Activated CD8-positive, alpha-beta T cell treated with anti-CD3 and anti-CD28 coated beads, Interleukin-2, amount 10 ng/mL, durations not matched to agents 7 days and 5 days (primary cell): ENCODE measurements at regions not wholly inside any gene's neighbourhood (a gene's known extent, or its start where the extent isn't known, plus 50 kb on each side); places are given as distances from the start of the nearest gene placed in this dataset.

Experiments
- ATAC-seq: fragments of 150-1000 bp; cut with Tn5 transposase; one replicate; pipeline ENCODE4 v1.10.0; 2021; ENCODE audit warnings: moderate library complexity
- CTCF ChIA-PET: fragments of 350-600 bp; sonication (Branson Sonifier 250); formaldehyde crosslinking; loops from one replicate; lab custom pipeline; 2021; ENCODE audit warnings: antibody characterized with exemption; lab: Charles Lee
- POLR2A ChIA-PET: fragments of 350-600 bp; sonication (Branson Sonifier 250); formaldehyde crosslinking; loops from one replicate; lab custom pipeline; 2021; ENCODE audit warnings: antibody characterized with exemption; lab: Charles Lee
- DNase-seq: peaks from one replicate; pipeline ENCODE4 v3.0.0-alpha.2; 2020
- H3K27ac Mint-ChIP-seq: one replicate; pipeline ENCODE4 v1.8.0; 2021; ENCODE audit warnings: mild to moderate bottlenecking, mixed read lengths
- H3K27me3 Mint-ChIP-seq: one replicate; pipeline ENCODE4 v1.8.0; 2021; ENCODE audit warnings: low read depth, mixed read lengths
- H3K36me3 Mint-ChIP-seq: one replicate; pipeline ENCODE4 v1.8.0; 2021; ENCODE audit warnings: low read depth, mixed read lengths
- H3K4me1 Mint-ChIP-seq: one replicate; pipeline ENCODE4 v1.8.0; 2021; ENCODE audit warnings: low read depth, mixed read lengths
- H3K4me3 Mint-ChIP-seq: one replicate; pipeline ENCODE4 v1.8.0; 2021; ENCODE audit warnings: mild to moderate bottlenecking, mixed read lengths
- H3K9me3 Mint-ChIP-seq: one replicate; pipeline ENCODE4 v1.8.0; 2022; ENCODE audit warnings: mixed read lengths; ENCODE audit not compliant: insufficient read depth

GRCh38 chrX:110962451-110962850 lies 133.5 kb upstream of the PAK3 start:
- H3K27ac Mint-ChIP-seq, result no peak overlapping the region
- DNase-seq (no peak), ATAC-seq (no peak)
- no peaks in the 10 kb centered on the region for H3K9me3 Mint-ChIP-seq
- no peaks in the 10 kb centered on the region for H3K27me3 Mint-ChIP-seq
- no peaks in the 10 kb centered on the region for H3K4me1 Mint-ChIP-seq
- POLR2A ChIA-PET, result no interaction called here
- CTCF ChIA-PET, result no interaction called here
- H3K4me3 Mint-ChIP-seq, result no peak overlapping the region
- H3K36me3 Mint-ChIP-seq, result no peaks in the 10 kb centered on the region

GRCh38 chrX:110955706-110956105 lies 140.3 kb upstream of the PAK3 start:
- no peaks in the 10 kb centered on the region for H3K27me3 Mint-ChIP-seq
- no peaks in the 10 kb centered on the region for H3K36me3 Mint-ChIP-seq
- no peaks in the 10 kb centered on the region for H3K9me3 Mint-ChIP-seq
- DNase-seq (no peak), ATAC-seq (no peak)
- ChIA-PET POLR2A (no interaction called here), CTCF (no interaction called here)
- H3K4me3 Mint-ChIP-seq, result no peak overlapping the region
- H3K27ac Mint-ChIP-seq, result no peak overlapping the region
- no peaks in the 10 kb centered on the region for H3K4me1 Mint-ChIP-seq

- H3K4me3 Mint-ChIP-seq, result no peak overlapping the region
- DNase-seq (no peak), ATAC-seq (no peak)
- no peaks in the 10 kb centered on the region for H3K27me3 Mint-ChIP-seq
- H3K36me3 Mint-ChIP-seq, result no peaks in the 10 kb centered on the region
- CTCF ChIA-PET, result no interaction called here
- no peaks in the 10 kb centered on the region for H3K4me1 Mint-ChIP-seq
- H3K27ac Mint-ChIP-seq, result no peak overlapping the region
- POLR2A ChIA-PET, result no interaction called here
- H3K9me3 Mint-ChIP-seq, result no peaks in the 10 kb centered on the region
Observed at GRCh38 chrX:110954428-110955100, 141.4 kb upstream of the PAK3 start.

GRCh38 chrX:110951472-110952269 lies 144.3 kb upstream of the PAK3 start:
- POLR2A ChIA-PET, result no interaction called here
- CTCF ChIA-PET, result no interaction called here
- no peak for ATAC-seq

GRCh38 chrX:110944751-110945675 lies 149.4 kb upstream of the CHRDL1 start:
- Mint-ChIP-seq H3K4me3 (no peak overlapping the region), H3K27ac (no peak overlapping the region), H3K36me3 (no peaks in the 10 kb centered on the region), H3K4me1 (no peaks in the 10 kb centered on the region), H3K9me3 (no peaks in the 10 kb centered on the region), H3K27me3 (peaks cover 17% of the 10 kb centered on the region)
- CTCF ChIA-PET, result no interaction called here
- POLR2A ChIA-PET, result no interaction called here
- no peak for ATAC-seq
- DNase-seq, result no peak

More at GRCh38 chrX:110951472-110952269, 144.3 kb upstream of the PAK3 start:
- Mint-ChIP-seq H3K4me3 (no peak overlapping the region), H3K27me3 (no peaks in the 10 kb centered on the region), H3K27ac (no peak overlapping the region), H3K4me1 (no peaks in the 10 kb centered on the region), H3K9me3 (no peaks in the 10 kb centered on the region), H3K36me3 (no peaks in the 10 kb centered on the region)
- no peak for DNase-seq

- POLR2A ChIA-PET, result no interaction called here
- H3K27me3 Mint-ChIP-seq, result peaks cover 17% of the 10 kb centered on the region
Observed at GRCh38 chrX:110944311-110944750, 148.7 kb upstream of the CHRDL1 start.

GRCh38 chrX:110941906-110942305 lies 146.3 kb upstream of the CHRDL1 start:
- Mint-ChIP-seq H3K4me1 (no peaks in the 10 kb centered on the region), H3K27me3 (peaks cover 17% of the 10 kb centered on the region), H3K4me3 (no peak overlapping the region), H3K9me3 (no peaks in the 10 kb centered on the region), H3K27ac (no peak overlapping the region), H3K36me3 (no peaks in the 10 kb centered on the region)
- no peak for ATAC-seq
- ChIA-PET POLR2A (no interaction called here), CTCF (no interaction called here)
- DNase-seq, result no peak

More at GRCh38 chrX:110944311-110944750, 148.7 kb upstream of the CHRDL1 start:
- CTCF ChIA-PET, result no interaction called here
- H3K27ac Mint-ChIP-seq, result no peak overlapping the region
- DNase-seq, result no peak
- no peaks in the 10 kb centered on the region for H3K4me1 Mint-ChIP-seq
- no peaks in the 10 kb centered on the region for H3K9me3 Mint-ChIP-seq
- no peak overlapping the region for H3K4me3 Mint-ChIP-seq
- no peaks in the 10 kb centered on the region for H3K36me3 Mint-ChIP-seq
- no peak for ATAC-seq

GRCh38 chrX:110938977-110939732 lies 143.5 kb upstream of the CHRDL1 start:
- Mint-ChIP-seq H3K27ac (no peak overlapping the region), H3K4me1 (no peaks in the 10 kb centered on the region), H3K27me3 (peaks cover 5% of the 10 kb centered on the region), H3K4me3 (no peak overlapping the region), H3K9me3 (no peaks in the 10 kb centered on the region), H3K36me3 (no peaks in the 10 kb centered on the region)
- DNase-seq (no peak), ATAC-seq (no peak)
- POLR2A ChIA-PET, result no interaction called here
- CTCF ChIA-PET, result no interaction called here

- H3K4me1 Mint-ChIP-seq, result no peaks in the 10 kb centered on the region
Observed at GRCh38 chrX:110924871-110925270, 129.3 kb upstream of the CHRDL1 start.

GRCh38 chrX:110920991-110921390 lies 125.4 kb upstream of the CHRDL1 start:
- Mint-ChIP-seq H3K9me3 (no peaks in the 10 kb centered on the region), H3K4me1 (no peaks in the 10 kb centered on the region), H3K4me3 (no peak overlapping the region), H3K27me3 (no peaks in the 10 kb centered on the region), H3K36me3 (no peaks in the 10 kb centered on the region), H3K27ac (no peak overlapping the region)
- ATAC-seq (no peak), DNase-seq (no peak)
- ChIA-PET CTCF (no interaction called here), POLR2A (no interaction called here)

More at GRCh38 chrX:110924871-110925270, 129.3 kb upstream of the CHRDL1 start:
- no peak for ATAC-seq
- CTCF ChIA-PET, result no interaction called here
- H3K27ac Mint-ChIP-seq, result no peak overlapping the region
- POLR2A ChIA-PET, result no interaction called here
- no peaks in the 10 kb centered on the region for H3K9me3 Mint-ChIP-seq
- H3K27me3 Mint-ChIP-seq, result no peaks in the 10 kb centered on the region
- DNase-seq, result no peak
- H3K36me3 Mint-ChIP-seq, result no peaks in the 10 kb centered on the region
- no peak overlapping the region for H3K4me3 Mint-ChIP-seq

GRCh38 chrX:110915570-110915969 lies 120.0 kb upstream of the CHRDL1 start:
- no peaks in the 10 kb centered on the region for H3K9me3 Mint-ChIP-seq
- no peak overlapping the region for H3K4me3 Mint-ChIP-seq
- H3K4me1 Mint-ChIP-seq, result no peaks in the 10 kb centered on the region
- ATAC-seq (no peak), DNase-seq (no peak)
- H3K36me3 Mint-ChIP-seq, result no peaks in the 10 kb centered on the region
- POLR2A ChIA-PET, result no interaction called here
- CTCF ChIA-PET, result no interaction called here
- H3K27ac Mint-ChIP-seq, result no peak overlapping the region
- H3K27me3 Mint-ChIP-seq, result no peaks in the 10 kb centered on the region
